GM18499 (cell line): ENCODE measurements at regions not wholly inside any gene's neighbourhood (a gene's known extent, or its start where the extent isn't known, plus 50 kb on each side); places are given as distances from the start of the nearest gene placed in this dataset.
"Not testable (repeated sequence)": the region's sequence is repeated elsewhere in the genome, so short reads cannot be mapped to it uniquely, and the experiment has no call there.

ENCODE experiments used
- ATAC-seq: cut with Tn5 transposase; IDR thresholded peaks from one replicate; pipeline ENCODE4 v1.9.1; 2021; ENCODE audit warnings: moderate number of reproducible peaks; ENCODE audit not compliant: insufficient read depth, unreplicated experiment

DNA sequence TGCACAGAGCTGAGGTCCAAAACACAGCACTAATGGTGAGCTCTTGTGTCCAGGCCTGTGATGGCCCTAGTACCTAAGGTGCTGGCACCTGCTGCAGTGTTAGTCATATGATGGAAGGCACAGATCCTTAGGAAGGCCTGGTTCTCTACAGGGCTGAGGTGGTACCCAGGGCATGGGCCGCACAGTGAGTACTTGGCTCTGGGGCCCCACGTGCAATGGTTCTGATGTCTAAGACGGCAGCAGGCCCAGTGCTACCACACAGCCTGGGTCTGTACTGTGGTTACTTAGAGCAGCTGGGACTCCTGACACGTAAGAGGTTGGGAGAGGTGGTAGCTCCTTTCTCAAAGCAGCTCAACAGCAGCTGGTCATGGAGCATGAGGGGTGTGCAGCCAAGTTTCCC, 70.6 kb upstream of the MAGI2 start:
- ATAC-seq, result no peak

DNA sequence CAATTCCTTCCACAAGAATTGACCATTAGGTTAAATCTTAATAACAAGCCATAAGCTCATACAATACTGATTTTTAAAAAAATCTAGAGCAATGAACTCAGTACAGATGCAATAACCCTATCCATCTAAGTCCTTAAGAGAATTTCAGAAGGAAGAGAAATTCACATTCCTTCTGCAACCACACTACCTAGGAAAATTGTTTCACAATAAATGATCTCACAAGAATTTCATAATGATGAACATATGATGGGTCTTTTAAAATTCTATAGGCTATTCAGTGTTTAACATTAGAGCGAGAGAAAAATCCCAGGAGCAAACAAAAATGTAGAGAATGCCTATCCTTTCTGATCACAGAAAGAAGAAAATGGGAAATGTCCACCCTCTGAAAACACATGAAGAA, 70.0 kb upstream of the MAGI2 start:
- ATAC-seq, result no peak

DNA sequence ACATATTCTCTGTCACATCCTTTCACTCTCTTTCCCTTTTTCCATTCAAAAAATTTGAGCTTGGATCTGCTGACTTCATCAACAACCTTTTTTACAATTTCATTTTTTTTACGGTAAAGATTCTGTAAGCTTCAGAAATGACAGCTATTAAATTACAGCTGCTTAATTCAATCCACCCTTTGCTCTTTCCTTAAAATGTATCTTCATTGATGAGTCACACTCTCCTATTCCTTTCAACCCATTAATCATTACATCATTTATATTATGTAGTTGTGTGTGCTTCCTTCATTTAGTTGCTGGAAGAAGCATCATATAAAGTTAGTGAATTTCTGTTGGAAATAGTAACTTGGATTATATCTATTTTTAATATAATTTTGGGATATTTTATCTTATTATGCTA, 67.1 kb upstream of the MAGI2 start:
- ATAC-seq, result no peak

DNA sequence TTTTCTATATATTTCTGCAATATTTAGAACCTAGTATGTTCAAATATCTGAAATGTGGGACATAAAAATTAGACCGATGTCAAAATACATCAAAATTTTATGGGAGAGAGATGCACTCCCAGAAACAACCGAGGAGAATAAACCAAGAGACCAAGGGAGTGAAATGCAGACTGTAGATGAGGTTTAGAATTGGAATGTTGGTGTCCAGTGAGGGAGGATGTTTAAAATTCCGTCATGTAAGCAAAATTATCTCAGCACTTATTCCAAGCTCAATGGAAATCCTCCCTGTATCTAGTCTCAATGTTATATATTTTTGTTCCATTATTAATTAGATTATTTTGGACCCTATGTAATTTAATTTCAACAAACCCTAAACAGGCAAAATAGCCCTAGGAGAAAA, 61.9 kb upstream of the MAGI2 start:
- no peak for ATAC-seq

DNA sequence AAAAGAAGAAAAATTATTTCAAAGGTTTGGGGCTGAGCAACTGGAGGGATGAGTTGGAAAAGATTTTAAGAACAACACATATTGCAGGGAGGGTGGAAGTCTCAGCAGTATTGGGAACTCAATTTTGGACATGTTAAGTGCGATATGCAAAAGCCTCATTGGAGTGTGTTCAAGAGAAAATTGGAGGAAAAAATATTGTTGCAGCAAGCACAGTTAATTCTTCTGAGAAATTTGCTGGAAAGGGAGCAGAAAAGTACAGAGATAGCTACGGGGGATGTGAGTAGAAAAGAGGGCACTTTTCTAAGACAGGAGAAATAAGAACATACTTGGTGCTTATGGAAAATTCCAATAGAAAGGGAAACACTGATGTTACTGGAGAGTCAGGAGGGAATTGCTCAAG, 59.8 kb upstream of the MAGI2 start:
- no peak for ATAC-seq

DNA sequence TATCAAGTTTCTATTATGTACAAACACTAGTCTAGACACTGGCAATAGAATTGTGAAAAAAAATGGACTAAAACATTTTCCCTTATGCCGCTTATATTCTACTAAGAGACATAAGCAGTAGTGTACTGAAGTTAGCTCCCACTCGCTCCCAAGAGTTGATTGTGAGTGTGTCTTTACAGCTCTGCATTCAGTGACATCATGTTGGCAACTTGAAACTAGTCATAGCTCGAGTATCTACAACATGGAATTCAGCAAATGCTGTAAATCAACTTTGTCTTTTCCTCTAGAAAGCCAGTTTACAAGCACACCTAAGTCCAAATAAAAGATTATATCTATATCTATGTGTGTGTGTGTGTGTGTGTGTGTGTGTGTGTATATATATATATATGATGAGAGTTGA, 58.8 kb upstream of the MAGI2 start:
- no peak for ATAC-seq

DNA sequence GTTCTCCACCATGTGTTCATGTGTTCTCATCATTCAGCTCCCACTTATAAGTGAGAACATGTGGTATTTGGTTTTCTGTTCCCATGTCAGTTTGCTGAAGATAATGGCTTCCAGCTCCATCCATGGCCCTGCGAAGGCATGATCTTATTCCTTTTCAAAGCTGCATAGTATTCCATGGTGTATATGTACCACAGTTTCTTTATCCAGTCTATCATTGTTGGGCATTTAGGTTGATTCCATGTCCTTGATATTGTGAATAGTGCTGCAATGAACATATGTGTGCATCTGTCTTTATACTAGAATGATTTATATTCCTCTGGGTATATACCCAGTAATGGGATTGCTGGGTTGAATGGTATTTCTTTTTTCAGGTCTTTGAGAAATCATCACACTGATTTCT, 57.6 kb upstream of the MAGI2 start:
- ATAC-seq, result not testable (repeated sequence)

DNA sequence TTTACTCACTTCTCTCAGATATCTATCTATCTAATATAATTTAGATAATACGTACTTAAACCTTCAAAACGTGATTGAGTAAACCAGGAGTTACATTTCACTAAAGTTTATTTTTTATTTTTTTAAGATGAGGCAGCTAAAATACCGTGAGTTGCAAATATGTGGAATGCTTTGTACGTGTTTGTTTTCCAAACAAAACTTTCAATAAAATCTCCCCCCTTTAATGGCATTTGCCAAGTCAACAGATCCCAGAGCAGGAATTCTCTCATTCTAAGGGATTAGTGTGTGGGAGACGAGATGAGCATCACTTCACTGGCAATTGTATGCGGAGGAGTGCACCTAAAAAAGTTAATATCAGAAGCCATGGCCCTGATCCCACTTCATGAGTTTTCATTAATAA, 53.7 kb upstream of the MAGI2 start:
- no peak for ATAC-seq

DNA sequence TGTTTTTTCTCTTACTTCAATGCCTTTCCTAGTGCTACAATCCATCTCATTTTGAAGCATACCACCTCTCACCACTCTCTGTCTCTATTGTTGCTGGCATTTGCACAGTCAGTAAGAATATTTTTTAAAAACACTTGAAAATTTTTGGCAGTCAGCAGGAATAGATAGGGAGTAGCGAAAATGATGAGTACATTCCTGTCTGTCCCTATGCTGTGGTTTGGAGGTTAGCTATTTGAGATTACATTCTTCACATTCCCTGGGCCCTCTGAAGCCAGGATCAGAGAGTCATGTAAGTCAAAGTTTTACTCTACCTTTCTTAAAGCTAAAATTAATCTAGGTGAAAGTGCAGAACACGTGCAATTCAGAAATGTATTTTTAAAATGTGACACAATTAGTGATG, 53.0 kb upstream of the MAGI2 start:
- no peak for ATAC-seq

DNA sequence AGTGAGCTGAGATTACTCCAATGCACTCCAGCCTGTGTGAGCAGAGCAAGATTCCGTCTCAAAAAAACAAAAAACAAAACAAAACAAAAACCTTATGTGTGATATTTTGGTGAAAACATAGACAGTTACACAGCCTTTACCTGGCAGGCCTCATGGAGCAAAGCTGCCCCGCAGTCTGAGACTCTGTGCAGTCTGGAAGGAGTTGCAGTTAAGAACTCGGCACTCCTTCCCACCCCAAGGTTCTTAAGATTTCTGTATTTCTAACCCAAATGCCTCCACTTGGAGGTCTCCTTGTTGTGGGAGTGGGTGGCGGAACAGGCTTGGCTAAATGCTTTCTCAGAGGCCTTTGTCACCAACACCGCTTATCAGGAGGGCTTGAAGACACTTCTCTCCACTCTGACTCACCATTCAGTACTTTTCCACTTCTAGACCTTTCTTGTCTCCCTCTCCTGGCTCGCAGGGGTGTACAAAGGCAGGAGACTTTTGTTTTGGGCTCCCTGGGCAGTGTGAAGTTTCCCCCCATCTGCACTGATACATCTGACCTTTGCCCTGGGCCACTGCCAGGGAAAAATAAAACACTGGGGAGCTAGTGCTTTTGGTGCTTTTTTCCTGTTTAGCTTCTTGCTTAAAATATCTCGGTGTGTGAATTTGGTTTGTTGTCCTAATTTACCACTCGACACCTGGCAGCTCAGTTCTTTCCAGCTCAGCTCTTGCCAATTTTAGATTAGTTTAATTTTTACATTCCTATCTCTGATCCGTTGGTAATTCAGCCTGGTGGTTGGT, 51.3 kb upstream of the MAGI2 start:
- no peak for ATAC-seq
